ENCODE measurements at regions not wholly inside any gene's neighbourhood (a gene's known extent, or its start where the extent isn't known, plus 50 kb on each side); places are given as distances from the start of the nearest gene placed in this dataset.
"Not testable (repeated sequence)": the region's sequence is repeated elsewhere in the genome, so short reads cannot be mapped to it uniquely, and the experiment has no call there.

DNA sequence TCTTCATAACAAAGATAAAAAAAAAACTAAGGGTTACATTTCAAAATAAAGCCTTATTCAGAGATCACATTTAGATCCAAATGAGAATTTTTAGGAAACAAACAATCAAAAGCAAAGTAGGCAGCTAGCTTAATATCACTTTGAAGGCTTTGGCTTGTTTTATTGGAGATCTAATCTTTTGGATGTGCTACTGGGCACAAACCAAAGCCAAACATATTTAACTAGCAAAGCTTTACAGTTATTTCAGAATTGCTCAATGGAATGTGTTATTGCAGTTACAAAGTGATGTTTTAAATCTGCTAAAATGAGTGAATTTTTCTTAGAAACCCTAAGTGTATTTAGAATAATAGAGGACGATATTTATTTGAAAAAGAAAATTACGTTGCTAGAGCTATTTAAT, 114.7 kb upstream of the KLHL1 start:
- ATAC-seq (no peak), DNase-seq (no peak)
- Histone ChIP-seq H3K27me3 (ENCODE audit: low read length) (no peaks in the 10 kb centered on the region), H3K4me1 (ENCODE audit: insufficient read depth, low read length) (no peaks in the 10 kb centered on the region), H4K20me1 (ENCODE audit: low read length) (no peaks in the 10 kb centered on the region), H3K9me3 (ENCODE audit: low read length) (no peaks in the 10 kb centered on the region), H3K9ac (ENCODE audit: low read length) (no peak overlapping the region), H3K4me3 (ENCODE audit: low read length) (no peak overlapping the region), H2AFZ (ENCODE audit: low read length) (no peak overlapping the region), H3K9me2 (replicated peaks; ENCODE audit: low read length) (no peaks in the 10 kb centered on the region), H3K4me2 (ENCODE audit: low read length) (no peak overlapping the region), H3K27ac (ENCODE audit: low read length) (no peak overlapping the region), H3K79me2 (ENCODE audit: low read length) (no peaks in the 10 kb centered on the region), H3F3A (ENCODE audit: low read length, unreplicated experiment) (no peaks in the 10 kb centered on the region), H3K36me3 (ENCODE audit: low read depth, low read length) (no peaks in the 10 kb centered on the region)
- BruUV-seq (replicated peaks) = no TSS peak
- TF ChIP-seq EZH2phosphoT487 (IDR thresholded peaks at IDR 0.05; ENCODE audit: borderline replicate concordance, low read length) (no peak), EZH2 (IDR thresholded peaks at IDR 0.05; ENCODE audit: low read length, unreplicated experiment) (no peak)
- TF ChIP-seq, protein P1, sequence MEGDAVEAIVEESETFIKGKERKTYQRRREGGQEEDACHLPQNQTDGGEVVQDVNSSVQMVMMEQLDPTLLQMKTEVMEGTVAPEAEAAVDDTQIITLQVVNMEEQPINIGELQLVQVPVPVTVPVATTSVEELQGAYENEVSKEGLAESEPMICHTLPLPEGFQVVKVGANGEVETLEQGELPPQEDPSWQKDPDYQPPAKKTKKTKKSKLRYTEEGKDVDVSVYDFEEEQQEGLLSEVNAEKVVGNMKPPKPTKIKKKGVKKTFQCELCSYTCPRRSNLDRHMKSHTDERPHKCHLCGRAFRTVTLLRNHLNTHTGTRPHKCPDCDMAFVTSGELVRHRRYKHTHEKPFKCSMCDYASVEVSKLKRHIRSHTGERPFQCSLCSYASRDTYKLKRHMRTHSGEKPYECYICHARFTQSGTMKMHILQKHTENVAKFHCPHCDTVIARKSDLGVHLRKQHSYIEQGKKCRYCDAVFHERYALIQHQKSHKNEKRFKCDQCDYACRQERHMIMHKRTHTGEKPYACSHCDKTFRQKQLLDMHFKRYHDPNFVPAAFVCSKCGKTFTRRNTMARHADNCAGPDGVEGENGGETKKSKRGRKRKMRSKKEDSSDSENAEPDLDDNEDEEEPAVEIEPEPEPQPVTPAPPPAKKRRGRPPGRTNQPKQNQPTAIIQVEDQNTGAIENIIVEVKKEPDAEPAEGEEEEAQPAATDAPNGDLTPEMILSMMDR (conservative IDR thresholded peaks at IDR 0.05; ENCODE audit: low read depth, low read length) = no peak
- ChIA-PET CTCF (no interaction called here), POLR2A (ENCODE audit: unreplicated experiment) (no interaction called here)
- intact Hi-C loops (cut with micrococcal nuclease) = no loop called here

DNA sequence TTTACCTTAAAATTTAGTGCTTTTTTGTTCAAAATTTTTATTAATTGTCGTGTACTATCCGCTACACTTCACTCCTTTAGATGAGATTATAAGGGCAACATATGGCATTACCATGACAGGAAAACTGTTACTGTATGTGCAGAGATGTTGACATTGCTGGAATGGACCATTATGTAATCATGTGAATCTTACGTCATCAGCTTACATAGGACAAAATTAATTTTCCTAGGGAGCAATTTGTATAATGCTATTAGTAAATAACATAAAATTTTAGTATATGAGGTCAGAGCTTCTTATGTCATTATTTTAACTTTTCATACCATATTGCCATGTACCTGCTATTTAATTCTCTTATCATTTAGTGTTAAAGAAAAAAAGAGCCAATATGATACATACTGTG, 110.4 kb upstream of the KLHL1 start:
- Histone ChIP-seq H4K20me1 (ENCODE audit: low read length) (no peaks in the 10 kb centered on the region), H3K79me2 (ENCODE audit: low read length) (no peaks in the 10 kb centered on the region), H3K27me3 (ENCODE audit: low read length) (no peaks in the 10 kb centered on the region), H3K4me2 (ENCODE audit: low read length) (no peak overlapping the region), H3K36me3 (ENCODE audit: low read depth, low read length) (no peaks in the 10 kb centered on the region), H3F3A (ENCODE audit: low read length, unreplicated experiment) (no peaks in the 10 kb centered on the region), H3K4me3 (ENCODE audit: low read length) (no peak overlapping the region), H3K9me2 (replicated peaks; ENCODE audit: low read length) (no peaks in the 10 kb centered on the region), H3K9me3 (ENCODE audit: low read length) (no peaks in the 10 kb centered on the region), H2AFZ (ENCODE audit: low read length) (no peak overlapping the region), H3K9ac (ENCODE audit: low read length) (no peak overlapping the region), H3K4me1 (ENCODE audit: insufficient read depth, low read length) (no peaks in the 10 kb centered on the region), H3K27ac (ENCODE audit: low read length) (no peak overlapping the region)
- no TSS peak for BruUV-seq (replicated peaks)
- intact Hi-C loops (cut with micrococcal nuclease) = no loop called here
- DNase-seq (no peak), ATAC-seq (no peak)
- ChIA-PET POLR2A (ENCODE audit: unreplicated experiment) (no interaction called here), CTCF (interaction anchor here (0.6 kb wide), 1 partner anchor 958 kb away, joined by 3 read pairs; no protein-coding TSS in a partner anchor)
- TF ChIP-seq EZH2phosphoT487 (IDR thresholded peaks at IDR 0.05; ENCODE audit: borderline replicate concordance, low read length) = no peak
- TF ChIP-seq EZH2 (IDR thresholded peaks at IDR 0.05; ENCODE audit: low read length, unreplicated experiment) = no peak
- TF ChIP-seq, protein P1 (conservative IDR thresholded peaks at IDR 0.05; ENCODE audit: low read depth, low read length) = no peak

DNA sequence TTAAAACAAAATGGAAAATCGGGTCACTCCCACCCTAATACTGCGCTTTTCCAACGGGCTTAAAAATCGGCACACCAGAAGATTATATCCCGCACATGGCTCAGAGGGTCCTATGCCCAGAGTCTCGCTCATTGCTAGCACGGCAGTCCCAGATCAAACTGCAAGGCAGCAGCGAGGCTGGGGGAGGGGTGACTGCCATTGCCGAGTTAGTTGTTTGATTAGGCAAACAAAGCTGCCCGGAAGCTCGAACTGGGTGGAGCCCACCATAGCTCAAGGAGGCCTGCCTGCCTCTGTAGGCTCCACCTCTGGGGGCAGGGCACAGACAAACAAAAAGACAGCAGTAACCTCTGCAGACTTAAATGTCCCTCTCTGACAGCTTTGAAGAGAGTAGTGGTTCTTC, 100.7 kb upstream of the KLHL1 start:
- H3K4me3 ChIP-seq (ENCODE audit: low read length); H3K27ac ChIP-seq (ENCODE audit: low read length); H3K4me2 ChIP-seq (ENCODE audit: low read length); H3F3A ChIP-seq (ENCODE audit: low read length, unreplicated experiment); CTCF ChIA-PET; H3K9me2 ChIP-seq (replicated peaks; ENCODE audit: low read length); H2AFZ ChIP-seq (ENCODE audit: low read length); intact Hi-C loops (cut with micrococcal nuclease); POLR2A ChIA-PET (ENCODE audit: unreplicated experiment); H3K27me3 ChIP-seq (ENCODE audit: low read length); H3K79me2 ChIP-seq (ENCODE audit: low read length); DNase-seq; H3K4me1 ChIP-seq (ENCODE audit: insufficient read depth, low read length); BruUV-seq (replicated peaks); H3K9ac ChIP-seq (ENCODE audit: low read length); H3K9me3 ChIP-seq (ENCODE audit: low read length); H4K20me1 ChIP-seq (ENCODE audit: low read length); H3K36me3 ChIP-seq (ENCODE audit: low read depth, low read length); ATAC-seq: not testable (repeated sequence)
